Peyer's patch (tissue), 4 donors: ENCODE measurements at regions not wholly inside any gene's neighbourhood (a gene's known extent, or its start where the extent isn't known, plus 50 kb on each side); places are given as distances from the start of the nearest gene placed in this dataset.

Experiments
- CTCF ChIP-seq, 6 experiments: fragments of 450-650 bp in 4 of 6; fragments of 200-600 bp in 2 of 6; sonication (generic) in 1 of 6; IDR thresholded peaks; one replicate each; pipeline ENCODE4 v1.5.1; 2017 to 2019; ENCODE audit warnings: antibody characterized with exemption in 6 of 6, mild to moderate bottlenecking in 3 of 6, moderate library complexity in 1 of 6
- POLR2A ChIP-seq, 2 donors: fragments of 450-650 bp; IDR thresholded peaks; one replicate each; pipeline ENCODE4 v1.5.1; 2017; ENCODE audit warnings: antibody characterized with exemption in 2 of 2, mild to moderate bottlenecking in 2 of 2, moderate library complexity in 2 of 2

- TF ChIP-seq POLR2A (IDR thresholded peaks at IDR 0.05) = no peak
- no peak for TF ChIP-seq CTCF (IDR thresholded peaks at IDR 0.05)
Measured at GRCh38 chr6:27616328-27617045, 143.6 kb upstream of the ZNF184 start.
